Loucy (cell line): ENCODE measurements at regions not wholly inside any gene's neighbourhood (a gene's known extent, or its start where the extent isn't known, plus 50 kb on each side); places are given as distances from the start of the nearest gene placed in this dataset.

Source experiments
- EZH2phosphoT487 ChIP-seq: fragments of 200-600 bp; IDR thresholded peaks from 2 replicates; pipeline ENCODE4 v1.6.1; 2018; ENCODE audit warnings: antibody characterized with exemption, mild to moderate bottlenecking, moderate library complexity, borderline replicate concordance
- TF ChIP-seq, protein P1 (sequence below): fragments of 200-600 bp; sonication (generic); conservative IDR thresholded peaks from 2 replicates; pipeline ENCODE4 v1.5.1; 2014; ENCODE audit warnings: mild to moderate bottlenecking, antibody characterized with exemption, low read length

- TF ChIP-seq, protein P1, sequence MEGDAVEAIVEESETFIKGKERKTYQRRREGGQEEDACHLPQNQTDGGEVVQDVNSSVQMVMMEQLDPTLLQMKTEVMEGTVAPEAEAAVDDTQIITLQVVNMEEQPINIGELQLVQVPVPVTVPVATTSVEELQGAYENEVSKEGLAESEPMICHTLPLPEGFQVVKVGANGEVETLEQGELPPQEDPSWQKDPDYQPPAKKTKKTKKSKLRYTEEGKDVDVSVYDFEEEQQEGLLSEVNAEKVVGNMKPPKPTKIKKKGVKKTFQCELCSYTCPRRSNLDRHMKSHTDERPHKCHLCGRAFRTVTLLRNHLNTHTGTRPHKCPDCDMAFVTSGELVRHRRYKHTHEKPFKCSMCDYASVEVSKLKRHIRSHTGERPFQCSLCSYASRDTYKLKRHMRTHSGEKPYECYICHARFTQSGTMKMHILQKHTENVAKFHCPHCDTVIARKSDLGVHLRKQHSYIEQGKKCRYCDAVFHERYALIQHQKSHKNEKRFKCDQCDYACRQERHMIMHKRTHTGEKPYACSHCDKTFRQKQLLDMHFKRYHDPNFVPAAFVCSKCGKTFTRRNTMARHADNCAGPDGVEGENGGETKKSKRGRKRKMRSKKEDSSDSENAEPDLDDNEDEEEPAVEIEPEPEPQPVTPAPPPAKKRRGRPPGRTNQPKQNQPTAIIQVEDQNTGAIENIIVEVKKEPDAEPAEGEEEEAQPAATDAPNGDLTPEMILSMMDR: no peak
- TF ChIP-seq EZH2phosphoT487: no peak
Observed at GRCh38 chr1:198901266-198901665, 262.4 kb downstream of the PTPRC start.
